GM20000 (cell line): ENCODE measurements at regions not wholly inside any gene's neighbourhood (a gene's known extent, or its start where the extent isn't known, plus 50 kb on each side); places are given as distances from the start of the nearest gene placed in this dataset.
"Not testable (repeated sequence)": the region's sequence is repeated elsewhere in the genome, so short reads cannot be mapped to it uniquely, and the experiment has no call there.

Source experiments
- DNase-seq: peaks from one replicate; pipeline ENCODE4 v3.0.0; 2012; ENCODE audit warnings: low spot score
- TF ChIP-seq, protein P1 (sequence below): IDR thresholded peaks from 2 replicates; pipeline ENCODE4 v1.5.1; 2012; ENCODE audit warnings: mild to moderate bottlenecking, control low read depth; ENCODE audit errors: extremely low read depth, missing control alignments

DNA sequence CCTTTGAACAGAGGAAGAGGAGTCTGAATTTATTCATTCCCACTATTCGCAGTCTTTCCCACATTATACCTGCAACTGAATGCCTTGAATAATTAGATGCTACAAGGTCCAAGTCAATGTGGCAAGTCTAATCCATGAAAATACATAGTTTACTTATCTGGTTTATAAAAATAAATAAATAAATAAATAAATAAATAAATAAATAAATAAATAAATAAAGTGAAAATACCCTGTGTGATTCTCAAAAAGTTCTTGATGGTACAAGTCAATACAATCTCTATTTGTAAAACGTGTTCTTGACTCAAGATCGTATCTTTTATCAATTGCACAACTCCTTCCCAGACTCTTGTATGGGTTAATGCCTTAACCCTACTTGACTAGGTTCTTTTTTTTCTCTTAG is 417.7 kb downstream of the ZWINT start:
- TF ChIP-seq, protein P1, sequence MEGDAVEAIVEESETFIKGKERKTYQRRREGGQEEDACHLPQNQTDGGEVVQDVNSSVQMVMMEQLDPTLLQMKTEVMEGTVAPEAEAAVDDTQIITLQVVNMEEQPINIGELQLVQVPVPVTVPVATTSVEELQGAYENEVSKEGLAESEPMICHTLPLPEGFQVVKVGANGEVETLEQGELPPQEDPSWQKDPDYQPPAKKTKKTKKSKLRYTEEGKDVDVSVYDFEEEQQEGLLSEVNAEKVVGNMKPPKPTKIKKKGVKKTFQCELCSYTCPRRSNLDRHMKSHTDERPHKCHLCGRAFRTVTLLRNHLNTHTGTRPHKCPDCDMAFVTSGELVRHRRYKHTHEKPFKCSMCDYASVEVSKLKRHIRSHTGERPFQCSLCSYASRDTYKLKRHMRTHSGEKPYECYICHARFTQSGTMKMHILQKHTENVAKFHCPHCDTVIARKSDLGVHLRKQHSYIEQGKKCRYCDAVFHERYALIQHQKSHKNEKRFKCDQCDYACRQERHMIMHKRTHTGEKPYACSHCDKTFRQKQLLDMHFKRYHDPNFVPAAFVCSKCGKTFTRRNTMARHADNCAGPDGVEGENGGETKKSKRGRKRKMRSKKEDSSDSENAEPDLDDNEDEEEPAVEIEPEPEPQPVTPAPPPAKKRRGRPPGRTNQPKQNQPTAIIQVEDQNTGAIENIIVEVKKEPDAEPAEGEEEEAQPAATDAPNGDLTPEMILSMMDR: no peak
- no peak for DNase-seq

DNA sequence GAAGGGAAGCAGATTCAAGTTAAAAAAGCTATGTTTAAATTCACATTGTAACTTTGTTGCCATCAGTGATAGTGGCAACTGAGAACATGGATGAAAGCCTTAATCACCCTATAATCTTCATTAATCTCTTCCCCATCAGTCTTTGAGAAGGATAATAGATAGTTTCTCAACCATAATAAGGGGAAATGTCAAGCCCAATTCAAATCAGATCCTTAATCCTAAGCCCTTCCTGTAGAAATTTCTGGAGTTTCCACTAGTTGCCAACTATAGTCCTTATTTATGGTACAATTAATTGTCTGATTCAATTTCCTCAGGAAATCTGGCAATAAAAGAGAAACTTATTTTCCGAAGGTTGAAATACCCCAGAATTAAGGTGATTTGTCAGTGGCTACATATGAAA is 431.8 kb downstream of the ZWINT start:
- DNase-seq: no peak
- TF ChIP-seq, protein P1: no peak

DNA sequence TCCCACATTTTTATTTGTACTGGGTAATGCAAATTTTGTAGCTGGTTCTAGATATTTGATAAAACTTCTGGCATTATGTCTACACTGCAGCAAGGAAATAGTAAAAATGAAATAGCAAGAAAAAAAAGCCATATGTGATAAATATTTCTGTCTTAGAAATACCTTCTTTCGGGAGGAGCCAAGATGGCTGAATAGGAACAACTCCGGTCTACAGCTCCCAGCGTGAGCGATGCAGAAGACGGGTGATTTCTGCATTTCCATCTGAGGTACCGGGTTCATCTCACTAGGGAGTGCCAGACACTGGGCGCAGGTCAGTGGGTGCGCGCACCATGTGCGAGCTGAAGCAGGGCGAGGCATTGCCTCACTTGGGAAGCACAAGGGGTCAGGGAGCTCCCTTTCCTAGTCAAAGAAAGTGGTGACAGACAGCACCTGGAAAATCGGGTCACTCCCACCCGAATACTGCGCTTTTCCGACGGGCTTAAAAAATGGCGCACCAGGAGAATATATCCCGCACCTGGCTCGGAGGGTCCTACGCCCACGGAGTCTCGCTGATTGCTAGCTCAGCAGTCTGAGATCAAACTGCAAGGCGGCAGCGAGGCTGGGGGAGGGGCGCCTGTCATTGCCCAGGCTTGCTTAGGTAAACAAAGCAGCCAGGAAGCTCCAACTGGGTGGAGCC is 461.4 kb downstream of the ZWINT start:
- not testable (repeated sequence) for DNase-seq

- TF ChIP-seq, protein P1: no peak
- DNase-seq: no peak
These were observed 463.6 kb downstream of the ZWINT start for GRCh38 chr10:55897490-55897921.

DNA sequence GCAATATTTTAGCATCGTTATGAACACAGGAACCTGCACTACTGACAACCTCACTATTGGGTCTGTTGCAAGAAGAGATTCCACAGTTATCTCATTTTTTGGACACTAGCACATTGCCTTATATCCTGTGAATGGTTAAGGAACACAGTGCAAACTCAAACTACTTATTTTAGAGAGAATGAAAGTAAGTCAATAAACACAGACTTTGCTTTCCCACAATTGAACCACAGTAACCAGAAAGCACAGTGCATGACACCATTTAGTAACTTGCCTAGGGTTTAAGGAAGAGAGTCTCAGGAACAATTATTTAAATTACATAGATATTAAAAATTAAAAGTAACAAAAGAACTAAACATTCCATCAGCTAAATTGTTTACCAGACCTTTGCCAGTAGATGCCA is 468.8 kb downstream of the ZWINT start:
- TF ChIP-seq, protein P1: no peak
- no peak for DNase-seq

GRCh38 chr10:55881588-55881987 is 479.5 kb downstream of the ZWINT start:
- TF ChIP-seq, protein P1: no peak

GRCh38 chr10:55873485-55873884 is 487.6 kb downstream of the ZWINT start:
- TF ChIP-seq, protein P1: no peak
- no peak for DNase-seq

More at GRCh38 chr10:55881588-55881987, 479.5 kb downstream of the ZWINT start:
- no peak for DNase-seq

DNA sequence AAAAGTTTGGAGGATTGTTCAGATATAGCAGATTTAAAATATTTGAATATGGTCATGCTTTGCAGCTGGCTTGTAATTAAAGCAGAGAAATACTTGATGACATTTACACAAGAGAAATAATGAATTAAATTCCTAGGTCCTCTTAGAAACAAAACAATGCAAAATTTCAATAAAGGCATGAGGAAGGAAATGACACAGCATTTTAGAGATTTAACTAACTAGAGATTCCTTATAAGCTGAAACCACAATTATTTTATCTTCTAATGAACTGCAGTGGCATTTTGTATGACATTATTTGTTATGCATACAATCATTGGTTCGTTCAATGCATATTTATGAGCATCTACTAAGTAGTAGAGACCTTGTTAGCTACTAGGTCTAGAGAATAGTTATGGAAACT is 490.9 kb downstream of the ZWINT start:
- TF ChIP-seq, protein P1: no peak
- DNase-seq: no peak
